Heart right ventricle (tissue), 16 donors: ENCODE measurements at regions not wholly inside any gene's neighbourhood (a gene's known extent, or its start where the extent isn't known, plus 50 kb on each side); places are given as distances from the start of the nearest gene placed in this dataset.

Experiments used
- ATAC-seq, 8 donors: fragments of 200-7000 bp; cut with Tn5 transposase; one replicate each; pipeline ENCODE4 v1.9.1; 2020; ENCODE audit warnings: mild to moderate bottlenecking in 8 of 8, moderate library complexity in 8 of 8, moderate number of reproducible peaks in 1 of 8
- DNase-seq, 2 donors: peaks; one replicate each; pipeline ENCODE4 v3.0.0-alpha.2; 2020
- H3K27ac ChIP-seq, 10 donors: fragments of 200-600 bp; sonication (generic) in 2 of 10; one replicate each; pipeline versions ENCODE4 v1.5.0 to v1.8.0; 2020 to 2022; ENCODE audit warnings: mild to moderate bottlenecking in 3 of 10
- H3K27me3 ChIP-seq, 7 donors: fragments of 200-600 bp; one replicate each; pipeline ENCODE4 v1.8.0; 2021 to 2022; ENCODE audit warnings: mild to moderate bottlenecking in 2 of 7
- H3K36me3 ChIP-seq, 9 donors: fragments of 200-600 bp; sonication (generic) in 1 of 9; one replicate each; pipeline versions ENCODE4 v1.5.0 to v1.8.0; 2020 to 2022; ENCODE audit warnings: mild to moderate bottlenecking in 2 of 9
- H3K4me1 ChIP-seq, 9 donors: fragments of 200-600 bp; sonication (generic) in 1 of 9; one replicate each; pipeline versions ENCODE4 v1.5.0 to v1.8.0; 2020 to 2022; ENCODE audit warnings: mild to moderate bottlenecking in 4 of 9
- H3K4me3 ChIP-seq, 10 donors: fragments of 200-600 bp; sonication (generic) in 2 of 10; one replicate each; pipeline versions ENCODE4 v1.5.0 to v1.8.0; 2020 to 2022; ENCODE audit warnings: mild to moderate bottlenecking in 7 of 10, moderate library complexity in 2 of 10
- H3K9me3 ChIP-seq, 11 donors: fragments of 200-600 bp in 10 of 11; sonication (generic) in 2 of 11; one replicate each; pipeline versions ENCODE4 v1.5.0 to v1.8.0; 2013 to 2022; ENCODE audit warnings: mild to moderate bottlenecking in 2 of 11, control low read depth in 1 of 11, moderate library complexity in 1 of 11
- CTCF ChIP-seq, 9 donors: fragments of 200-600 bp; sonication (generic) in 2 of 9; IDR thresholded peaks; one replicate each; pipeline versions ENCODE4 v1.5.0 to v1.8.0; 2021 to 2022; ENCODE audit warnings: antibody characterized with exemption in 9 of 9, mild to moderate bottlenecking in 5 of 9, moderate library complexity in 1 of 9
- WGBS, 2 donors: extraction: QIAGEN DNeasy Blood & Tissue Kit; methylation state at CpG; one replicate each; pipeline ENCODE4 v1.1.7; 2013; ENCODE audit warnings: inconsistent platforms in 1 of 2; 5-methylcytosine and 5-hydroxymethylcytosine counted together
- intact Hi-C, 10 donors: fragments of 100-400 bp; cut with DNase I; formaldehyde crosslinking; loops; one replicate each; pipeline versions ENCODE4 v1.11.1 to v1.14.2; 2022
- donor health status: Arrhythmogenic right ventricular cardiomyopathy.
- donor health status: ischemic (EF 13 %, LVEDD 7.1; RV severe dilation, severe dysfunction).
- donor health status: healthy with polysubstance abuse.
- donor health status: DM: no; HTN: yes; CAD: no.
- donor health status: DM: no; HTN: no; CAD: no.
- donor health status: ischemic (EF 25% LVEDD 6.9; RV normal size, moderate dysfunction).
- donor health status: ischemic (EF 25% LVEDD 5.7; RV mildly dilated, moderate dysfunction).
- donor health status: healthy.
- donor health status: DM: yes; HTN: yes; CAD: no.
- donor health status: Ischemic cardiomyopathy.
- donor health status: ischemic (EF 35%, LVEDD 5.7; RV mildly dilated, moderate dysfunction).
- donor health status: nonischemic (EF 11% LVEDD 7.7; RV severe dilation, severe dysfunction).
- donor health status: DM: yes; HTN: yes; CAD: no.
- donor health status: PGD.
- donor health status: ischemic (EF 29% LVEDD 5.4; RV normal size, mild dysfunction).
- donor health status: nonischemic (EF 23%, LVEDD 6.1; RV moderate dilation, normal function).

DNA sequence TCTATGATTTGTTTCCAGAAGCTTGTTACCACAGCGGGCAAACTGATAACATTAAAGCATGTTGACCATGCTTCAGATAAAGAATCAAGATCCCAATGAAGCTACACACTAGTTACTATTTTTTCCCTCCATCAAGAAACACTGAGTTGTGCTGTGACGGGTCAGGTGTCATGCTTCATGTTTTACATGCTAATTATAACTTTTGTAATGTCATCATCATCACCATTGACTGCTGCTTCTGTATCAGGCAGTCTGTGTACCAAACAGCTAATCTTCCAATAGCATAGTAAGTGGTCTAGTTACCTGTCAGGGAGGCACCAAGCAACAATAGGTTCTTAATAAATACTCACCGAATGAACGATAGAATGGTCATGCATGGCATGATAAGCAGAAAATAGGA is 388.1 kb downstream of the THBS2 start:
- Histone ChIP-seq H3K4me3 (no peak overlapping the region), H3K27me3 (peaks cover 0 to 3% (median 0%) of the 10 kb centered on the region in 7 donors), H3K27ac (no peak overlapping the region), H3K36me3 (no peaks in the 10 kb centered on the region), H3K4me1 (no peaks in the 10 kb centered on the region), H3K9me3 (no peaks in the 10 kb centered on the region)
- no peak for TF ChIP-seq CTCF (IDR thresholded peaks at IDR 0.05)
- ATAC-seq (peak in 2 of 8 donors; percentile 36 to 68), DNase-seq (no peak)
- intact Hi-C loops: no loop called here
- 59 to 63% methylated on average over 4 of the region's 4 CpGs for WGBS, 2 donors

DNA sequence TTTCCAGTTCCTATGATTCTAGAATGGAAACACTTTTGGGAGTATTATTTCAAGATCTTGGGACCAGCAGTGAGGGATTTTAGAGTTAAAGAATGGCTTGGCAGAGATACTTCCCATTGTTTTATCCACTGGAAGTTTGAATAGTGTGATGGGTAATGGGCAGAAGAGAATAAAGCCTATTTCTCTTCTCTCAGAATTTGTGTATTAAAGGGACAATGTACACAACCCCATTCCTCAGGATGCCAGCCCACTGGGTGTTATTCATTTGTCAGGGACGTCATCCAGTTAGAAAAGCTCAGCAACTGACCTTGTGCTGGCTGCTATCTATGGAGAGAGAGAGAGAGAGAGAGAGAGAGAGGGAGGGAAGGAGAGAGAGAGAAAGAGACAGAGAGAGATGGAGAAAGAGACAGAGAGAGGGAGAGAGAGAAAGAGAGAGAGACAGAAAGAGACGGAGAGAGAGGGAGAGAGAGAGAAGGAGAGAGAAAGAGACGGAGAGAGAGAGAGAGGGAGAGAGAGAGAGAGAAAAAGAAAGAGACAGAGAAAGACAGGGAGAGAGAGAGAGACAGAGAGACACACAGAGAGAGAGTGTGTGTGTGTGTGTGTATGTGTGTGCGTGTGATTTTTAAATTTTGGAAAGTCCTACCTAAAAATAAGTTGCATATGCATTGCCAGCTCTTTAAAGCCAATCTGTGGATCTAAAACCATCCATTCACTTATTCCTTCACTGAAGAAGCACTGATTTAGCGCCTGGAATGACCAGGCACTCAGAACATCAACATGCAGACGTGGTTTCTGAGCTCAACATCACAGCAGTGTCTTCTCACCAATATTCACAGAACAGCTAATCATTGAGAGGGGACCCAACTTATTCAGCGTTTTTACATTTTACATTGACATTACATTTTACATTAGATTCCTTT is 388.8 kb downstream of the THBS2 start:
- 72 to 76% methylated on average over 7 of the region's 7 CpGs for WGBS, 2 donors
- TF ChIP-seq CTCF (IDR thresholded peaks at IDR 0.05): no peak

DNA sequence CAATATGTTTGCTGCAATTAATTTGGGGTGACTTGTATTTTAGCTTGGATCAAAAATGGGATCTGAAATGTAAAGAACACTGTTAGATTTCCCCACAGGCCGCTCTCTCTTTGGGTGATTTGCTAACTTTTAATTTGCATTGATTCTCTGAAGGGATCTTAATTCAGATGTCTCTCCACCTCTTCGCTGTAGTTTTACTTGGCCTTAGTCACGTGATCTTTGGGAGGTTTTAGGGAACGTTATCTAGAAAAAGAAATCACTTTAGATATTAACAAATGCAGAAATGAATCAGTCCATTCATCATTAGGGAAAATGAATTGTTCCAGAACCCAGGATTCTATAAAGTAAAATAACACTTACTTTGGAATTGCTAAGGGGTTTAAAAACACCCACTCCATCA is 390.2 kb downstream of the THBS2 start:
- intact Hi-C loops: no loop called here

More for the DNA sequence above, 388.8 kb downstream of the THBS2 start:
- Histone ChIP-seq H3K9me3 (no peaks in the 10 kb centered on the region), H3K36me3 (no peaks in the 10 kb centered on the region), H3K4me1 (no peaks in the 10 kb centered on the region), H3K4me3 (no peak overlapping the region), H3K27me3 (peaks cover 0 to 3% (median 0%) of the 10 kb centered on the region in 7 donors), H3K27ac (no peak overlapping the region)
- DNase-seq (no peak), ATAC-seq (no peak)
- intact Hi-C loops: no loop called here

More for the DNA sequence above, 390.2 kb downstream of the THBS2 start:
- ATAC-seq (no peak), DNase-seq (no peak)
- Histone ChIP-seq H3K27me3 (peaks cover 0 to 3% (median 0%) of the 10 kb centered on the region in 7 donors), H3K9me3 (no peaks in the 10 kb centered on the region), H3K36me3 (no peaks in the 10 kb centered on the region), H3K27ac (no peak overlapping the region), H3K4me3 (no peak overlapping the region), H3K4me1 (no peaks in the 10 kb centered on the region)
- WGBS, 2 donors: 89 to 92% methylated on average over 4 of the region's 4 CpGs
- TF ChIP-seq CTCF (IDR thresholded peaks at IDR 0.05): no peak
